AG08396 (cell line): ENCODE measurements at regions not wholly inside any gene's neighbourhood (a gene's known extent, or its start where the extent isn't known, plus 50 kb on each side); places are given as distances from the start of the nearest gene placed in this dataset.
A peak's percentile ranks its signal among the peaks of the same experiment; 100 is the strongest.
"Not testable (repeated sequence)": the region's sequence is repeated elsewhere in the genome, so short reads cannot be mapped to it uniquely, and the experiment has no call there.

Source experiments
- DNase-seq: peaks from one replicate; pipeline ENCODE4 v3.0.0; 2012; ENCODE audit warnings: low spot score, mixed read lengths

DNA sequence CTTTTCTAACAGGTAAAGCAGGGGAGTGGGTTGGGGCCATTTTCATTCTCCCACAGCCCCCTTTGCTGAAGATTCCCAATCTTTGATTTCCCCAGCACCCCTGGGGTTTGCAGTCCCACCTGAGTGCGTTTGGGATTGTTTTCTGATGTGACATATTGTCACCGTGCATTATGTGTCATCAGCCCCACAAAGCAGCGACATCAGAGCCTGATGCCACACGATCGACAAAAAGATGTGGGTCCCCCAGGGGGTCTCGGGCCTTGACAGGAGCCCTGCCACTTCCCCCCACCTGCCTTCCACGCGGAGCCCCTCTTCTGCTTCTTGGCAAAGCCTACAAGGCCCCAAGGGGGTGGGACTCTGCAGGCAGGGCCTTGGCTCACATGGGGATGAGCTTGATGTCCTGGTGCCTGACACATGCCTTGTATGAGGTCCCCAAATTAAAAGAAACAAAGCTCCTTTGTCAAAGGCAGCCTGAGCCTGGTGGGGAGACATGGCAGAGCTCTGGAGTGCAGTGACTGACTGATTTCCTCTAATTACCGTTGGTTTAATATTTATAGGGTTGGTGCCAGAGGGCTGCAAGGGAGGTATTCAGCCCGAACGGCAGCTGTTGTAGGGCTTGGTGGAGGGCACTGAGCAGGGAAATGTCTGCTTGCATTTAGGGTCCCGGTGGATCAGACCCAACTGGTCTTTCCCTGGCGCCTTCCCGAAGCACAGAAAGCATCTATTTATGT is 149.2 kb downstream of the MIAT start:
- DNase-seq: no peak

DNA sequence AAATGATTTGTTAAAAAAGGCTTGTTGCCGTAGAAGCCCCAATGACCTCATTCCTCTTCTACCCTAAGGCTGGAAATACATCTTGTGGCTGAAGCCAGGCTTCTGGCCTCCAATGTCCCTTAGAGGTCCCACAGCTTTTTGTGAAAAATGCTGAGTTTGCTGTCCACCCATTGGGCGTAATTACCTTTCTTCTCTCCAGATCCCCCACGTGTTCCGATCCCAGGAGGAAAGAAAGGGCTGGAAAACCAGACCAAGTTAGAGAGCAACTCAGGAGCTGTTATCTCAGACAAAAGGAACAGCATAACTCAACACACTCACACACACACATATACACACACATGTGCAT is 154.2 kb downstream of the MIAT start:
- no peak for DNase-seq

DNA sequence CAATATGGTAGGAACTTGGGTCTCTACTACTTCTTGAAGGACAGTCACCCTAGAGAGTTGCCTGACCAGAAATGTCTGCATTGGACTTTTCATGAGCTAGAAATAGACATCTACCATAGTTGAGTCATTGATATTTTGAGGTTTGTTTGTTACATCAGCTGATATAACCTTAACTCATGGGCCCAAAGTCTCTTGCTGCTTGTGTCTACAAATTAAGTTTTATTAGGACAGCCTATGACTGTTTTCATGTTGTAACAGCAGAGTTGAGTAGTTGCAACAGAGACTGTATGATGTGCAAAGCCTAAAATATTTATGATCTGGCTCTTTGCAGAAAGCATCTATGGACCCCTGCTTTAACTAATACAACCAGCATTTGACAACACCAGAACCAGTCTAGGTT is 155.3 kb downstream of the MIAT start:
- no peak for DNase-seq

DNA sequence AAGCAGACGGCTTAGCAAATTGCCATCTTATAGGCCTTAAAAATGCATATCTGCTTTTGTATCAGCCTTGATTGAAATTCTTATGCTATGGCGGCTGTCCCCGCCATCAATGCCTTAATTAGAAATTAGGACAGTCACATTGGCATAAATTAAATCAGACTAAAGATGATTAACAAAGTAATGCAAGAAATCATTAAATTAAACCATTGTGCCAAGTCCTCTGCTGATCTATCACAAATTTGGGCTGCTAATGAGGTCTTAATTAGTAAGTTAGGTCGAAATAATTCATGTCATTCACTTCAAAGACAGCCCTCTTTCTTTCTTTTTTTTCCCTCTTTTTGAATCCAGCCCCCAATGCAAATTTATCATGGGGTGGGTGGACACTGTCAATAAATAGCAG is 159.3 kb downstream of the MIAT start:
- no peak for DNase-seq

DNA sequence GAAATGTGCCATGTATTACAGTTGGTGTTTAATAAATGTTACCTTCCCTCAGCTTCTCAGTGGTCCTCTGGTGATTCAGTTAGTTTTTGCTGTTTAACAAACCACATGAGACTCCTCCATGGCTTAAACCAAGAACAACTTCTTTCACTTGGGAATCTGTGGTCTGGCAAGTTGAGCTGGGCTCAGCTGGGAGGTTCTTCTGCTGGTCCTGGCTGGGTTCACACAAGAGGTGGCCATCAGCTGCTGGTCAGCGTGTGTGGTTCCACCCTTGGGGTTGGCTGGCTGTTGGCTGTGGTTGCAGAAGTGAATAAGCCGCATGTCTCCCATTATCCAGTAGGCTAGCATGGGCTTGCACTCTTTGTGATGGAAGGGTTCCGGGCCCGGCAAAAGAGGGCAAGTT is 160.5 kb downstream of the MIAT start:
- DNase-seq: no peak

DNA sequence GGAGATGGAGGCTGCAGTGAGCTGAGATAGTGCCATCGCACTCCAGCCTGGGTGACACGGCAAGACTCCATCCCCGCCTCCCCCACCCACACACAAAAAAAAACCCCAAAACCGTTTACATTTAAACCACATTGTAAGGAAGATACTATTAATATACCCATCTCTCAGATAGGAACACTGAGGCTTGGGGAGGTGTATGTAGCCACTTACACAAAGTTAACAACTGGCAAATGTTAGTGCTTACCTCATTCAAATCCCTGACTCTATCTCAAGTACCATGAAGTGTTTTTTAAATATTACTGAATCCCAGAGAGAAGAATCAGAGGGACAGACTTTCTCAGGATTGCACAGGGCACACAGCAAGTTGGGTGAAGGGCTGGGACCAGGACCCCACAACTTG is 164.5 kb downstream of the MIAT start:
- DNase-seq: no peak

DNA sequence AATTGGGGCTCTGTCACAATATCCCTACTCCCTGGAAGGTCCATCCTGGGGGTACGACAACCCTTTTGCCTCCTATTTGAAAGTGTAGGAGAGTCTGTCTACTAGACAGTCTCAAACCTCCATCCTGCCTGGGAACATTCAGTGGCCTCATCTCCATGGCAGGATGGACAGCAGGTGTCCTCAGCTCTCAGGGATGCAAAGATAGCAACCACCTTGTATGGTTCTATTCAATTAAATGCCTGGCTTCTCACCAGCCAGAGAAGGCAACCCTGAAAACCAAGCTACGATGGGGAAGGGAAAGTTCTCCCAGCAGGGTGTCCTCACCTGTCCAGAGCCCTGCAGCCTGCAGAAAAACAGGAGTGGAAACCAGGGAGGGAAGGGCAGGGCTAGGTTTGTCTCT is 164.9 kb downstream of the MIAT start:
- no peak for DNase-seq

DNA sequence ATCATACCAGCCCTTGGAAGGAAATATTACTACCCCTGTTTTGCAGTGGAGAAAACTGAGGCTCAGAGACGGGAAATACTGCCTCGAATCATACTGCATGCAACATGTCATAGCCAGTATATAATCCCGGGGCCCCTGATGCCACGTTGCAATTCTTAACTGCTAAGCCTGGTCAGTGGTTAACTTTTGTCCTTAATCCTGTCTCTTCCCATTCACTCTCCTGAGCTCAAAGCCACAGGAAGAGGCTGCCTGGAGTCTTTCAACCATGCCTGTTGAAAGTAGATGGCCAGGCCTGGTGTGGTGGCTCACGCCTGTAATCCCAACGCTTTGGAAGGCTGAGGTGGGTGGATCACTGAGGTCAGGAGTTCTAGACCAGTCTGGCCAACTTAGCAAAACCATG is 166.6 kb downstream of the MIAT start:
- no peak for DNase-seq

DNA sequence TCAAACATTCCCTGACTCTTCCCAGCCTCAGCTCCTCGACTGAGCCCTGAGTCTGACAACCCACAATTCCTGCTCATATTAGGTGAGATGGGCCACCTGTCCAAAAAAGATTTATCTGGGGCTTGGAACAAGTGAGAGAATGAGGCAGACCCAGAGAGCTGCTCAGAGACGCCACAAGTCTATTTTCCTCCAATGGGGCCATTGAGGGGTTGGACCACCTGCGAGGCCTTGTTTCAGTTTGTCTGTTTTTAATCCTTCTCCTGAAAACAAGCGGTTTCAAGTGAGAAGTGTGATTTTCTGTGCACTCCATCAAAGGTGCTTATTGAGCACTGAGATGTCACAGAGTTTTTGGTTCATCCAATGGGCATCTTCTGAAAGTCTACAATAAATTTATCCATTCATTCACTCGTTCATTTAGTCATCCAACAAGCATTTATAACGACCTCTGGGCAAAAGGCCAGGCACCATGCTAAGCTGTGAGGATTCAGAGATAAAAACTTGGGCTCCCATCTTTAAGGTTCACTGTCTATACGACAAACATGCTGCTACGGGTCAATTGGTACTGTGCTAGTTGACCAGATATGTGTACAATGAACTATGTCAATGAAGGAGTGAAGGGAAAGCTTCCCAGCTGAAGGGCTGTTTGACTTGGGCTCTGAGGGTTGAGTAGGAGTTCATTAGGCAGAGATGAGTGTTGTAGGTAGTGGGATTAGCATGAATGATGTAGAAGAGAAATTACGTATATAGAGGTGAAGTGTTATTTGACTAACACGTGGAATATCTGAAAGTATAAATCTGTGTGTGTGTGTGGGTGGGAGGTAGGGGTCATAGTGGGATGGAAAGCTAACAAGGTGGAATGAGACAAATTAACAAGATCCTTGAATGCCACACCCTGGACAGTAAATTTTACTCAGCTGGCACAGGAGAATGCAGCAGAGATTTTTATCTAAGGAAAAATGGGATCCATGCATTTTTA is 168.9 kb downstream of the MIAT start:
- DNase-seq: no peak

DNA sequence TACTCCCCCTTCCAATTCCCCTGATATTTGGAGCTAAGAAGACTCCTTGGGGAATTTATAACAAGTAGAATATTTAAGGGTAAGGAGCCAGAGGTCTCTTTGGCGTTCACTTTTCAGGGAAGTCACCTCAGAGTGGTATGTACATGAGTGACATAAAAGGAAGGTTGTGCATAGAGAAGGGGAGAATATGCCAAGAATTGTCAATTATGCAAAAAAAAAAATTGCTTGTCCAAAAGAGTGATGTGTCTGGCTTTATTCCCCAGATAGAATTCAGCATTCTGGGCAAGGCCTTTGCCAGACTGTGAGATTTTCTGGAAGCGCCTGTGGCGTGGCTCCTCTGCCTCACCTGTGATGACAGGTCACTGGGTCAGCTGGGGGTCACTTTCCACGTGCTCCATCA is 170.2 kb downstream of the MIAT start:
- no peak for DNase-seq

DNA sequence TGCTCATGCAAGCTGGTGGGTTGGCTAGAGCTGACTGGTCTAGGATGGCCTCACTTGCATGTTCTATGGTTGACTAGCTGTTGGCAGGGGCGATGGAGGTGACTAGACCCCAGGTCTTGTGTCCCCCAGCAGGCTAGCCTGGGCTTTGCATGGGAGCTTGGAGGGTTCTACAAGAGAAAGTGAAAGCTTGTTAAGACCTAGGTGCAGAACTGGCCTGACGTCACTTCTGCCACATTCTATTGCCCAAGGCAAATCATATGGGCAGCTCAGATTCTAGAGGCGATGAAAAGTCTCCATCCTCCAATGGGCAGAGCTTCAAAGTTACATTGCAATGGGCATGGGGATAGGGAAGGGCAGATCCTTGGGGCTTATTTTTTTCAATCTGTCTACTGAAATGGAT is 170.9 kb downstream of the MIAT start:
- DNase-seq: no peak

DNA sequence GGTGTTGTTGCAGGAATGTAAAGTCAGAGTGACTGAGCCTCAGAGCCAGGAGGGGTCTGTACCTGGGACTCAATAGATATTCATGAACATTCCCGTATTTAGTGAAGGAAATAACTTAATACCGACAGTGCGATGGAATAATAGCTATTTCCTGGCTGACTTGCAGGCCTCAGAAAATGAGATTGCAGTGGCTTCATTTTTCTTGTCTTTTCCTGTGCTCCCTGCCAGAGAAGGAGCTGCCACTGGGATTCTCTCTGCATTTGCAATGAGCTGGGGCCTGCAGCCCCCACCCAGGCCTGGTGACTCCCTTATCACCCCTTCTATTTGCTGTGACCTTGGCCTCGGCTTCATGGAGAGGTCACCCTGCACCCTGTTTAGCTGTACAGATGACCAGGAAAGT is 173.4 kb downstream of the MIAT start:
- DNase-seq: no peak

DNA sequence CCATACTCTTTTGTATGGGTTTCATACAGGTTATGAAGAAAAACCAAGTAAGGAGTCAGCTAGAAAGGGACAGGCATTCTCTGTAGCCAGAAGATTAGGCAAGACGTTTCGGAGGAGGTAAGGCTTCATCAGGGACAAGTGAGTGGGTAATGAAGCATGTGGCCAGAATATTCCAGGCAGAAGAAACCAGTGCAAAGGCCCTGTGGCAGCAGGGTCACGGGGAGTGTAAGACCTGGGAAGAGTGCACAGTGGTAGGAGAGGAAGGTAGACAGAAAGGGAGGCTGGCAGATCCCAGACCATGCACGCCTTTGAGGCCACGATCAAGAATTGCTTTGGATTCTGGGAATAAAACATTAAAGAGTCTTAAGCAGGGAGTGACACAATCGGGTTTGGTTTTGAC is 177.6 kb downstream of the MIAT start:
- DNase-seq: no peak

DNA sequence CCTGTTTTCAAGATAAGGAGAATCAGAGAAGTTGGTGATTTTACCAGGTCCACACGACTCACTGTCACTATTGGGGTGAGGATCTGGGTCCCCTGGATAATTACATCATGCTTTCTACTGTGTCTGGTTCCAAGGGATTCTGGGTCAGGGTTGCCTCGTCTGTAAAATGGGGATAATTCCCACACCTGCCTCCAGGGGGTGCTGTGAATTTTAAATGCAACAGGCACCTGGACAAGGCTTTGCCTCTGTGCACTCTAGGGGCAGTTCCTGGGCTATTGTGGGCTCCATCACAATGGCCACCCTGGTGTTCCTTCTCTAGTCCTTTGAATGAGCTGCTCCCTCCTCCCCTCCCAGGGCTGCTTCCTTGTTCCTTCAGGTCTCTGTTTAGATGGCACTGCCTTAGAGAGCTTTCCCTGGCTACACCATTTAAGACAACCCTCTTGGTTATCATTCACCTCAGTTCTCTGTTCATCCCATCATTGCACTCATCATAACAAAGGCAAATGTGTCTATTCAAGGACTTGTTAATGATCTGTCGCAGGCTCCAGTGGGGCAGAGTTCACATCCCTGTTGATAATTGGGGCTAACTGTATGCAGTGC is 178.6 kb downstream of the MIAT start:
- peak; percentile 48 for DNase-seq

DNA sequence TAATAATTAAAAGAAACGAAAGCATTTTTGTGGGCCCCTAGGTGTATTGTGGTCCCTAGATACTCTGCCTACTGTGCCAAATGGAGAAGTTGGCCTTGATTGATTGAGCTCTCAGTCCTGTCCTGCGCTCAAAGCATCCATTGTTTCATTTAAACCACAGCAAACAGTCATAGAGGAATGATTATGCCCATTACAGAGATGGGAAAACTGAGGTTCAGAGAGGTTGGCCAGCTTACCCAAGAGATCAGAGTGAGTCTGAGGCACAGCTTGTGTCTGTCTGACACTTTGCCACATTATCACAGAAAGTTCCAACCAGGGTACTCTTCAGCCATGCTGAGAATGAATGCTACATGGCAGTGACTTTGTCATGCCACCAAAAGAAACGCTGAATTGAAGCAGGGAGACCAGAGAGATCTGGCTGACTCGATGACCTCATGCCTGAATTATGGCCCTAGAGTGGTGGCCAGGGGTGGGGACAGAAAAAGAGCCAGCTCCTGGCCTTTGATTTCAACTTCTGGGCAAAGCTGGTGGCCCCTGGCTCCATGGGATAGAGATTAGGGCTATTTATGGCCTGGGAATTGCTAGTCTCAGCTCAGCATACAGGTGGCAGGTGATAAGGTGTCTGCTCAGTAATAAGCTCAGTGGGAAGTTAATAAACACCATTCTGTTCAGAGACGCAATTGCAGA is 180.5 kb downstream of the MIAT start:
- no peak for DNase-seq

DNA sequence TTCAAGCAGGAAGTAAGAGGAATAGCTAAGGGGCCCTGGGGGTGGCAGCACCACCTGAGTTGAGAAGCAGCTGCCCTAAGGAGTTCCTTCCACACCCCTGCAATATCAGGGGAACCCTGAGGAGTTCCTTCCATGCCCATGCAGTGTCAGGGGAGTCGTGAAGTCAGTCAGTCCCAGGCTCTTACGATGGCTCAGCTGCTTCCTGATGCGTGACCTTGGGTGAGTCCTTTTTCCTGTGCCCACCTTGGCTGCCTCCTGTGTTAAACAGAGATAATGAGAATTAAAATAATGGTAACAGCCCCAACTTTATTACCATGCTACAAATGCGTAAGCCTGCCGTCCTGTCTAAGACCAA is 181.1 kb downstream of the MIAT start:
- no peak for DNase-seq

DNA sequence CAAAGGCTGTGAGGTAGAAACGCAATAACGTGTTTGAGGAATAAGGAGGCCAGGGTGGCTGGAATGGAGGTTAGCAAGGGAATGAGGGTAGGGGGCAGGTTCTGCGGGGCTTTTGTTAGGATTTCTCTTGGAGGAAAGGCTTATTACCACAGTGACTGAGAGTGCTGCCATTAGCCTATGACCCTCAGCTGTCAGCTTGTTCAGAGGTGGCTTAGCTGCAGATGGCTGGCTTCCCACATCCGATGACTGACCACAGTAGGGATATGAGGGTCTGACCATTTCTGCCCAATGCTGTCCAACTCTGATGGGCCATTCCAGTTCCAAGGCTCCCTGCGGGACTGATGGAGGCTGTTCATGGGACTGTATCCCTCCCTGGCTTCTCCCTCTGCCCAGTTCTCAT is 181.8 kb downstream of the MIAT start:
- no peak for DNase-seq

DNA sequence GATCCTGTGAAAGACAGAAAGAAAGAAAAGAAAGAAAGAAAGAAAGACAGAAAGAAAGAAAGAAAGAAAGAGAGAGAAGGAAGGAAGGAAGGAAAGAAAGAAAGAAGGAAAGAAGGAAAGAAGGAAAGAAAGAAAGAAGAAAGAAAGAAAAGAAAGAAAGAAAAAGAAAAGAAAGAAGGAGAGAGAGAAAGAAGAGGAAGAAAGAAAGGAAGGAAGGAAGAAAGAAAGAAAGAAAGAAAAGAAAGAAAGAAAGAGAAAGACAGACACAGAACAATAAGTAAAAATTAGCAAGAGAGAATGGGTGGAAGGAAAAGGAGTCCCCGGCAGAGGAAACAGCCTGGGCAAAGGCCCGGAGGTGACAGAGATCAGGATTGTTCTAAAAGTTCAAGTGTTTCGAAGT is 183.4 kb downstream of the MIAT start:
- DNase-seq: not testable (repeated sequence)

DNA sequence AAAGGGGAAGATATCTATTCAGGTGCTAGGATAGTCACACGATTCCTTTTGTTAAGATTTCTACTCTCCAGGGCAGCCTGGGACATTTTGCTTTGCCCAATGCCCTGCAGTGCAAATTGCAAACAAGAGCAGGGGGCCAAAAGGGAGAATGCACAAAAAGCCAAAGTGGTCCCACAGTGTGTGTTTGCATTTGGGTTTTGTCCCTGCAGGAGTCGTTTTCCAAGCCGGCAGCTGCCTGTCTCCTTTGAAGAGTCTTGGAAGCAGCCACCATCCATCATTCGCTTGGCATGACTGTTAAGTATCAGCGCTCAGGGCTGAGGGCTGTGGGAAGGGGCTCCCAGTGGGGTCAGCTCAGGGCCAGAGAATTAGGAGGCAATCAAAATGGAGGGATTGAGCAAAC is 184.7 kb downstream of the MIAT start:
- no peak for DNase-seq

DNA sequence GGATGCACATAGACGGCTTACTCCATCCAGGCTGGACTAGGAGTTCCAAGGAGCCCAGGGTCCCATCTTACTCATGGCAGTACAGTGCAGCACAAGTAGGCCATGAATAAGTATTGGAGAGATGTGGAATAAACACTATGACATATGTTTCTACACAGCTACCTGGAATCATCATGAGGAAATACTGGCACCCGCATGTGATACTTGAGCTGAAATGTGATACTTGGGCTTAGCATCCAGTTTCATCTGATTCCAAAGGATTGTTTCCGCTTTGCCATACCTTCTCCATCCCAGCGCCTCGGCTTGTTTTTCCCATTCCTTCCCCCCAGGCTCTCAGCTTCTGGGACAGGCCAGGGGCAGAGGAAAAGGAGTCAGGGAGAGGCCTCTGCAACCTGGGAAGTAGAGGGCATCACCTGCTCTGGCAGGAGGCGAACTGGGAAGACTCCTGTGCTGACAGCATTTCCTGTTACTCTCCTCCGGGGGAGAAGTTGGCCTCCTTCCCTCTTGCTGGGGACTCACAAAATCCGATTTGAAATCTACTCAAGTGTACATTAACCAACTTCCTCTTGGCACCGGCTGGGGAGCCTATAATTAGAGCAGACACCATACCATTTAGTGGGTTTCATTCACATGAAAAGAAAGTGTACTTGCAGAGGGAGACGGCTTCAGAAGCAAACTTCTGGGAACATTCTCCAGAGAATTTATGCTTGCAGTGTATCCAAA is 187.8 kb downstream of the MIAT start:
- DNase-seq: no peak

DNA sequence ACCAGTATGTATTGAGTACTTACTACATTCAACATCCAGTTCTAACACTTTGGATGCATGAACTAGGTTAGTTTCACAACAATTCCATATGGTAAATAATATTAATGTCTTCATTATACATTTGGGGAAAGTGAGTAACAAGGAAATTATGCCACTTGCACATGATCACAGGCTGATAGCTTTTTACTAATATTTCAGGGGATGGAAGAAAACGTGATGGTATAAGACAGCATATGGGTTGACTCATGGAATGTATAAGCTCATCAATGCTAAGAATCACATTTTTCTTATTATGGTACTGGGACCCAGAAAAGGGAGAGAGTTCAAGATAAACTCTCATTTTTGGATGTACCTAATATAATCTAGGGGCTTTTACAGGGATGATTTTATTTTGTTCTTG is 188.7 kb downstream of the MIAT start:
- DNase-seq: no peak

DNA sequence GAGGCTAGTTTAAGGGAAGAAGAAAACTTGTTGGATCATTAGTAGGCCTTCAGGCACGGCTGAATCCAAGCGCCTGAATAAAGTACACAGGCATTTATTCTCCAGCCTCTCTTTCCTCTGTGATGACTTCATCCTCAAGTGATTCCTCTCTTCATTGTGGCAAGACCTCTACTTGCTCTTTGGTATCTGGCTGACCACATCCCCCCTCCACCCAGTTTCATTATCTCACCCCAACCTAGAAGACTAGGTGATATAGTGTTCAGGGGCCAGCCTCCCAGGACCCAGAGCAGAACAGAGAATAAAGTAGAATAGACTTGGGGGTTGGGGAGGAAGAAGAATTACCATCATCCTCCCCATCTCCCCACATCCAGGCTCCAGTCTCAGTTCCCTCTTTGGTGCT is 189.3 kb downstream of the MIAT start:
- DNase-seq: no peak
